ENCODE measurements at regions not wholly inside any gene's neighbourhood (a gene's known extent, or its start where the extent isn't known, plus 50 kb on each side); places are given as distances from the start of the nearest gene placed in this dataset.

DNA sequence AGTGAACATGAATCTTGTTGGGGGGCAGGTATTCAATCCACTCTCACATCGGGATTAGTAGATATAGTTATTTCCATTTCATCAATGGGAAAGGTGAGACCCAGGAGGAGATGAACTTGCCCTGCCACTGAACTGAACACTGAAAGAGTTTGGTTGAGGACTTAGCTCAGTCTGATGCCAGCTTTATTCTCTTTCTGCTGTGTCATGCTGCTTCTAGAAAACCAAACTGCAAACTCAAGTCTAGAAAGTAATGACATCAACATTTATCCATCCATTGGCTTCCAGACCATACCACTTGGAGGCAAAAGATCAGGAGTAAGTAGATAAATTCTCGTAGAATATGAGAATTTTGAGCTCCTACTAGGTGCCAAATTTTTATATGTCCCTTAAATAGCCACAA is 288.0 kb upstream of the CTNNB1 start:
- TF ChIP-seq EZH2phosphoT487 (IDR thresholded peaks at IDR 0.05; ENCODE audit: insufficient read depth, low read depth) (no peak), EZH2 (IDR thresholded peaks at IDR 0.05; ENCODE audit: insufficient read depth, poor library complexity, severe bottlenecking) (no peak)
